22Rv1 (cell line): ENCODE measurements at regions not wholly inside any gene's neighbourhood (a gene's known extent, or its start where the extent isn't known, plus 50 kb on each side); places are given as distances from the start of the nearest gene placed in this dataset.

ENCODE experiments used
- CTCF ChIP-seq: fragments of 450-650 bp; IDR thresholded peaks from 2 replicates; pipeline ENCODE4 v1.5.1; 2017; ENCODE audit warnings: mild to moderate bottlenecking
- ZFX ChIP-seq: fragments of 450-650 bp; IDR thresholded peaks from 2 replicates; pipeline ENCODE4 v1.6.1; 2017; ENCODE audit warnings: antibody characterized with exemption, borderline replicate concordance

DNA sequence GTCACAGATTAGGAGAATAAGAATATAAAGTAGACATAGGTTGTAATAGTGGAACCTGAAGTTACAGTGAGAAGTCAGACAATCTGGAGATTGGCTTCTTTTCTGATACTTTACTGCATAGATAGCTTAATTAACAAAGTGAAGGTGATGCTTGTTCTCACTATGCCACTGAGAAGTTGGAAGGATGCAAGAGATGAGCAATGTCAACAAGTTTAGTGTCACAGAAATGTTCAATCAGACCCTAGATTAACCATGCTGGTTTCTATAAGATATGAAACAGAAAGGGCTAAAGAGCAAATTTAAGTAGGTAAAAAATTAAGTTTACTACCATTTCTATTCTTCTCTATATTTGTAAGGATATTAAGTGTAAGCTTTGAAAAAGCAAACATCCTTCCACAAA, 838.6 kb upstream of the SORCS1 start:
- TF ChIP-seq CTCF (no peak), ZFX (no peak)
